PFSK-1 (cell line): ENCODE measurements at regions not wholly inside any gene's neighbourhood (a gene's known extent, or its start where the extent isn't known, plus 50 kb on each side); places are given as distances from the start of the nearest gene placed in this dataset.

Source experiments
- FOXP2 ChIP-seq: optimal IDR thresholded peaks from 2 replicates; pipeline ENCODE3; 2011; ENCODE audit warnings: borderline replicate concordance, control low read depth, inconsistent platforms; ENCODE audit not compliant: insufficient read depth; ENCODE audit errors: extremely low read length, extremely low read depth
- POLR2AphosphoS5 ChIP-seq: IDR thresholded peaks from 2 replicates; pipeline ENCODE4 v1.6.1; 2012; ENCODE audit warnings: low read depth, mild to moderate bottlenecking, control low read depth, low read length, moderate library complexity
- SIN3A ChIP-seq: IDR thresholded peaks from 2 replicates; pipeline ENCODE4 v1.6.1; 2012; ENCODE audit warnings: mild to moderate bottlenecking, low read length, moderate library complexity, borderline replicate concordance; ENCODE audit not compliant: insufficient read depth
- TAF1 ChIP-seq: IDR thresholded peaks from 2 replicates; pipeline ENCODE4 v1.6.1; 2012; ENCODE audit warnings: low read length, control low read depth, borderline replicate concordance; ENCODE audit not compliant: insufficient read depth
- TF ChIP-seq, protein P1 (sequence below), 2 experiments: IDR thresholded peaks; 2 replicates each; pipeline versions ENCODE4 v1.6.1 to v1.8.0; 2011 to 2012; ENCODE audit warnings: low read depth in 2 of 2, low read length in 2 of 2, control low read depth in 1 of 2, inconsistent platforms in 1 of 2, mild to moderate bottlenecking in 1 of 2, moderate library complexity in 1 of 2; ENCODE audit not compliant: insufficient read depth in 1 of 2

DNA sequence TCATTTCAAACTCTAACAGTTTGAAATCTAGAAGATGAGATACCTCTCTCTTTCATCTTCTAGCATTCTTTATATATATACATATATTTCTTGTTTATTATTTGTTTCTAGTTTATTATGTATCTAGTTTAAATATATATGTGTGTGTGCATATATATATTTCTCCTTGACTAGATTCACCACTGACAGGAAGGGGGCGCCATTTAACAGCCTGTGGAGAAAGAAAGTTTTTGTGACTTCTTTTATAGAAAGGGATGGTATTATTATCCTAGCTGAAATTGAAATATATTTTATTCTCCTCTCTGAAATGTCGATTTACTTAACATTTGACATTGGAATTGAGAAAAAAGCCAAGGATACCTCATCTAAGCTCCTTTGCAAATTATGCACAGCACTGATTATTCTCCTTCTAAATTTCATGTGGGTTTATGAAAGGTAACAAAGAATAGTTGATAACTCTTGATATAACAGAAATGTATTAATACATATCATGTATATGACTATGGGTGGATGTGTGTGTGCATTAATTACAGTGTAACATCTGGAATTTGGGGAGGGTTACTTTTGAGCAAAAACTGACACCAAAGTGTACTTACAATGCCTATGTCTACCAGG, 160.7 kb upstream of the NT5C1B start:
- TF ChIP-seq FOXP2 = no peak
- TF ChIP-seq TAF1 = no peak
- TF ChIP-seq, protein P1, sequence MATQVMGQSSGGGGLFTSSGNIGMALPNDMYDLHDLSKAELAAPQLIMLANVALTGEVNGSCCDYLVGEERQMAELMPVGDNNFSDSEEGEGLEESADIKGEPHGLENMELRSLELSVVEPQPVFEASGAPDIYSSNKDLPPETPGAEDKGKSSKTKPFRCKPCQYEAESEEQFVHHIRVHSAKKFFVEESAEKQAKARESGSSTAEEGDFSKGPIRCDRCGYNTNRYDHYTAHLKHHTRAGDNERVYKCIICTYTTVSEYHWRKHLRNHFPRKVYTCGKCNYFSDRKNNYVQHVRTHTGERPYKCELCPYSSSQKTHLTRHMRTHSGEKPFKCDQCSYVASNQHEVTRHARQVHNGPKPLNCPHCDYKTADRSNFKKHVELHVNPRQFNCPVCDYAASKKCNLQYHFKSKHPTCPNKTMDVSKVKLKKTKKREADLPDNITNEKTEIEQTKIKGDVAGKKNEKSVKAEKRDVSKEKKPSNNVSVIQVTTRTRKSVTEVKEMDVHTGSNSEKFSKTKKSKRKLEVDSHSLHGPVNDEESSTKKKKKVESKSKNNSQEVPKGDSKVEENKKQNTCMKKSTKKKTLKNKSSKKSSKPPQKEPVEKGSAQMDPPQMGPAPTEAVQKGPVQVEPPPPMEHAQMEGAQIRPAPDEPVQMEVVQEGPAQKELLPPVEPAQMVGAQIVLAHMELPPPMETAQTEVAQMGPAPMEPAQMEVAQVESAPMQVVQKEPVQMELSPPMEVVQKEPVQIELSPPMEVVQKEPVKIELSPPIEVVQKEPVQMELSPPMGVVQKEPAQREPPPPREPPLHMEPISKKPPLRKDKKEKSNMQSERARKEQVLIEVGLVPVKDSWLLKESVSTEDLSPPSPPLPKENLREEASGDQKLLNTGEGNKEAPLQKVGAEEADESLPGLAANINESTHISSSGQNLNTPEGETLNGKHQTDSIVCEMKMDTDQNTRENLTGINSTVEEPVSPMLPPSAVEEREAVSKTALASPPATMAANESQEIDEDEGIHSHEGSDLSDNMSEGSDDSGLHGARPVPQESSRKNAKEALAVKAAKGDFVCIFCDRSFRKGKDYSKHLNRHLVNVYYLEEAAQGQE (IDR thresholded peaks at IDR 0.05; ENCODE audit: insufficient read depth in 1 of 2, low read depth in 2 of 2, low read length in 2 of 2) = no peak
- TF ChIP-seq SIN3A = no peak
- TF ChIP-seq POLR2AphosphoS5 = no peak

DNA sequence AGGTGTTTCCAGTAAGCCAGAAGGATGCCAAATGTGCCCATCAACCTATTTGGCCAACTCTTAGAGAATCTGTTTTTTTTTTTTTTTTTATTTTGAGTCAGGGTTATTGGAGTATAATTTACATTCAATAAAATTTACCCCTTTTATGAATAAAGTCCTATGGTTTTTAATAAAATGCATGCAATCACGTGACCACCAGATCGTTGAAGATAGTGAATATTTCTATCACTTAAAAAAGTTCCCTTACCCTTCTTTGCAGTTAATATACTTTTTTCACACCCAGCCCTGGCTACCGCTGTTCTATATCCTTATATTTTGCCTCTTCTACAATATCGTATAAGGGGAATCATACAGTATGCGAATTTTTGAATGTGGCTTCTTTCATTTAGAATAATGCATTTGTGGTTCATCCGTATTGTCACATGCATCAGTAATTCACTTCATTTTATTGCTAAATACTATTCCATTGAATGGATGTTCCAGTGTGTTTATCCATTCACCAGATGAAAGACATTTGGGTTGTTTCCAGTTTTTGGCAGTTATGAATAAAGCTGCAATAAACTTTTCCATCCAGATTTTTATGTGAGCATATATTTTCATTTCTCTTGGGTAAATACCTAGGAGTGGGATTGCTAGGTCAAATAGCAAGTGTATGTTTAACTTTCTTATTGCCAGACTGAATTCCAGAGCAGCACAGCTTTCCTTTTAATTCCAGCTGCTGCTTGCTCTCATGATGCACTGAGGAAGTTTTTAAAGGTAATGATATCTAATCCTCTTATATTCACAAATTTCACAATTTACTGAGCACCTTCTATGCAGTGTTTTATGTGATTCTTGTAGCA, 156.3 kb upstream of the NT5C1B start:
- TF ChIP-seq SIN3A (no peak), POLR2AphosphoS5 (no peak), TAF1 (no peak), FOXP2 (no peak)
- TF ChIP-seq, protein P1 (IDR thresholded peaks at IDR 0.05; ENCODE audit: insufficient read depth in 1 of 2, low read depth in 2 of 2, low read length in 2 of 2) = no peak

DNA sequence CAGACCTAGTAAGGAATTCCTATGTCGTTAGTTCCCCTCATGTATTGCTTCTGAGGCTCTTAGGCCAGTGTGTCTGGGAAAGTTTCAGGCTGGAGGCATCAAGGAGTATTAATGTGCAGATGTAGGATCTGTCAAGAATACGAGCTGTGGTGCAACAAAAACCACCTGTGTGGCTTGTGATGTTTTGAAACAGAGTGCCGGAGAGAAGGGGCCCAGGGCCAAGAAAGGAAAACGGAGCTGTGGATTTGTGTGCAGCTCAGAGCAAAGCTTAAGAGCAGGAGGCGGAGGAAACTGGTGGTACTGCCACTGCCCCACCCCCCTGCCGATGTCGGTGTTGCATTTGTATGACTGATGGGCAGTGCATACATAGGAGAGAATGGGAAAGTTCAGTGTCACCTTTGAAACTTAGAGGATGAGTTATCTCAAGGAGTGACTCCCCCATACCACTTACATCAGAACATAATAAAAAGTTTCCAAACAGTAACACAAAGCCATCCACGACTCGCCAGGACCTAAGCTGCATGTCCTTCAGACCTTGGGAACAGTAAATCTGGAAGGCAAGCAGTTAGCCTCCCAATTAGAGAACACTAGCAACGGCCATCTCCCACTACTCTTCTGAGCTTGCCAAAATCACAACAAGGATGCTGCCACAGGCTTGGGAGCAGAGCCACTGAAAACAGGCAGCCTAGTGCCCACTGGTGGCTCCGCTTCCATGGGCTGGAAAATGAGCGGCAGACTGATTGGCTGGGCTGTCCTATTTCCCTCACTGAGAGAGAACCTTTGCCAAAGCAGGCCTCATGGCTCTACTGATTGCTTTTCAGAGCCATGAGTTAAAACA, 152.7 kb upstream of the NT5C1B start:
- TF ChIP-seq TAF1 (no peak), FOXP2 (no peak), POLR2AphosphoS5 (no peak), SIN3A (no peak)
- TF ChIP-seq, protein P1 (IDR thresholded peaks at IDR 0.05; ENCODE audit: insufficient read depth in 1 of 2, low read depth in 2 of 2, low read length in 2 of 2) = no peak

DNA sequence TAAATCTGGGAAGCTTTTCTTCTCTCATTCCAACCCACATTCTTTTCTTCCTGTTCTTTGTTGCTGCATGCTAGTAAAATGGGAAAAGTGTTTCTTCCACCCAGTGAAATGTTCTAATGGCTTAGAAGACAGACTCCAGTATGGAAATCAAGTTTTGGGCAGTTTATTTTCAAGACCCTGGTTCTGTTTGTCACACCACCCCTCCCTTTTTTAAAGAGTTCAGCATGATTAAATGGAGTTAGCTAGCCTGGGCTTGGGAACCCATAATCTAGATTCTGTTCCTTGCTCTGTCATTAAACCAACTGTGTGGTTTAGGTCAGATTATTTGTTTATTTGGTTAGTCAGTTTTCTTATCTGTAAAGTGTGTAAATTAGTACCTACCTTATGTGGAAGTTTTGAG, 151.8 kb upstream of the NT5C1B start:
- TF ChIP-seq SIN3A (no peak), TAF1 (no peak), POLR2AphosphoS5 (no peak)

DNA sequence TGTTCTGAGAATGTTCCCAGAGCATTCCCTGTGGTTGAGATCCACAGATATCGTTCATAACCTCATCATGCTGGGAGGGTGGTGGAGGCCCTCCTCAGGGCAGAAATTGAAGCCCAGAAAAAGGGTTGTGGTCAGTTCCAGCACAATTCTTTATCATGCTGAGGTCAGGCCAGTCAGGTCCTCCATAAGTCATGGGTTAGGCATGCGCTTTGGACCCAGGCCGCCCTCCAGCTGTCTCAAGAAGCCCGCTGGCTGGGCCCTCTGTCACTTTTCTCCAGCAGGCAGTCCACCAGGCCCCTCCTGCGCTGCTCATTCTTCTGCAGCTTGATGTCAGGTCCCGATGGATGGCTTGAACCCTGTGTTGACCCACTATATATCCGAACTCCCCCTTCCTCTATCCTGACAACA, 151.1 kb upstream of the NT5C1B start:
- no peak for TF ChIP-seq TAF1
- TF ChIP-seq, protein P1 (IDR thresholded peaks at IDR 0.05; ENCODE audit: insufficient read depth in 1 of 2, low read depth in 2 of 2, low read length in 2 of 2) = no peak
- TF ChIP-seq POLR2AphosphoS5 = no peak
- no peak for TF ChIP-seq FOXP2
- no peak for TF ChIP-seq SIN3A
